SU-DHL-6 (cell line): ENCODE measurements at regions not wholly inside any gene's neighbourhood (a gene's known extent, or its start where the extent isn't known, plus 50 kb on each side); places are given as distances from the start of the nearest gene placed in this dataset.

Experiments used
- EZH2phosphoT487 ChIP-seq: fragments of 200-600 bp; sonication (generic), shearing (Covaris generic); conservative IDR thresholded peaks from 2 replicates; pipeline ENCODE4 v1.6.1; 2018; ENCODE audit warnings: mild to moderate bottlenecking, antibody characterized with exemption, low read length, moderate library complexity, mixed read lengths
- TF ChIP-seq, protein P1 (sequence below): fragments of 200-600 bp; sonication (generic); IDR thresholded peaks from one replicate; pipeline ENCODE4 v1.5.1; 2017; ENCODE audit warnings: antibody characterized with exemption, mild to moderate bottlenecking, low read length, moderate library complexity; ENCODE audit not compliant: insufficient read depth, poor library complexity, severe bottlenecking

DNA sequence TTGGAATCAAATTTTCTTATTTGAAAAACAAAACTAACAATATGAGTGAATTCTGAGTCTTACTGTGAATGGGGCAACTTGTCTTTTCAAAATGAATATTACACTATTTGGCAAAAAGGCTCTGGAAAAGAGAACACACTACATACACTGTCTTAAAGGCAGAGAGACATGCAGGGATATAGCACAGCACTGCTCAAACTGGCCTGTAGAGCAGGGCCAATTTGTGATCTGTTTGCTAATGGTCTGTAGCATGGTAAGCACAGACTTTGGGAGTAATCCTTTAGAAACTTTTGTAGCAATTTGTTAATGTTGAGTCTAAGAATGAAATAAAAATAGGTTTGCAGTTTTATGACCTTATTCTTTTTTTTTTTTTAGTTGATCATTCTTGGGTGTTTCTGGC is 679.8 kb upstream of the SGO1 start:
- TF ChIP-seq, protein P1, sequence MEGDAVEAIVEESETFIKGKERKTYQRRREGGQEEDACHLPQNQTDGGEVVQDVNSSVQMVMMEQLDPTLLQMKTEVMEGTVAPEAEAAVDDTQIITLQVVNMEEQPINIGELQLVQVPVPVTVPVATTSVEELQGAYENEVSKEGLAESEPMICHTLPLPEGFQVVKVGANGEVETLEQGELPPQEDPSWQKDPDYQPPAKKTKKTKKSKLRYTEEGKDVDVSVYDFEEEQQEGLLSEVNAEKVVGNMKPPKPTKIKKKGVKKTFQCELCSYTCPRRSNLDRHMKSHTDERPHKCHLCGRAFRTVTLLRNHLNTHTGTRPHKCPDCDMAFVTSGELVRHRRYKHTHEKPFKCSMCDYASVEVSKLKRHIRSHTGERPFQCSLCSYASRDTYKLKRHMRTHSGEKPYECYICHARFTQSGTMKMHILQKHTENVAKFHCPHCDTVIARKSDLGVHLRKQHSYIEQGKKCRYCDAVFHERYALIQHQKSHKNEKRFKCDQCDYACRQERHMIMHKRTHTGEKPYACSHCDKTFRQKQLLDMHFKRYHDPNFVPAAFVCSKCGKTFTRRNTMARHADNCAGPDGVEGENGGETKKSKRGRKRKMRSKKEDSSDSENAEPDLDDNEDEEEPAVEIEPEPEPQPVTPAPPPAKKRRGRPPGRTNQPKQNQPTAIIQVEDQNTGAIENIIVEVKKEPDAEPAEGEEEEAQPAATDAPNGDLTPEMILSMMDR, result no peak
- no peak for TF ChIP-seq EZH2phosphoT487
